ENCODE measurements at regions not wholly inside any gene's neighbourhood (a gene's known extent, or its start where the extent isn't known, plus 50 kb on each side); places are given as distances from the start of the nearest gene placed in this dataset.

DNA sequence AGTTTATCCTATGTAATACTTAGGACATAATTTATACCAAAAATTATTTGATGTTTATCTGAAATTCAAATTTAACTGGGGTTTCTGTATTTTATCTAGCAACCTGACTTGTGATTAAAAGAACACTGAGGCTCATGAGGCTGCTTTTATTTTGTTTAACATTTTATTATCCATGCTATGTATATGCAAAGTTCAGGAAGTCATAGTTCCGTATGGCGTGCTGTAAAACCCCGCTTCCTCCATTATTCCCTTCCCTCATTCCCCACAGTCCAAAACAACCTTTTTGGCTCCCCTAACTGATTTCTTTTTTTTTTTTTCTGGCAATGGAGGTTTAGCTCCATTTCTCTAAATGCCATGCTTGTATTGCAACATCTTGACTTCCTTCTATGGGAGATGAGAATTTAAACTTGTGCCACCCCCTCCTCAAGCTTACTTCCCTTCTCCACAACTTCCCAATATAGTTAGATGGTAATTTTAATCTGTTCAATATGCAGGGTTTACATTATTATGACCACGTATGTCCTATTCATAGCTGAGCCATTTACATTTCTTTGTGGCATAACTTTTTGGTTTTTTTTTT lies 138.0 kb upstream of the DNAH14 start:
- TF ChIP-seq, protein P1, sequence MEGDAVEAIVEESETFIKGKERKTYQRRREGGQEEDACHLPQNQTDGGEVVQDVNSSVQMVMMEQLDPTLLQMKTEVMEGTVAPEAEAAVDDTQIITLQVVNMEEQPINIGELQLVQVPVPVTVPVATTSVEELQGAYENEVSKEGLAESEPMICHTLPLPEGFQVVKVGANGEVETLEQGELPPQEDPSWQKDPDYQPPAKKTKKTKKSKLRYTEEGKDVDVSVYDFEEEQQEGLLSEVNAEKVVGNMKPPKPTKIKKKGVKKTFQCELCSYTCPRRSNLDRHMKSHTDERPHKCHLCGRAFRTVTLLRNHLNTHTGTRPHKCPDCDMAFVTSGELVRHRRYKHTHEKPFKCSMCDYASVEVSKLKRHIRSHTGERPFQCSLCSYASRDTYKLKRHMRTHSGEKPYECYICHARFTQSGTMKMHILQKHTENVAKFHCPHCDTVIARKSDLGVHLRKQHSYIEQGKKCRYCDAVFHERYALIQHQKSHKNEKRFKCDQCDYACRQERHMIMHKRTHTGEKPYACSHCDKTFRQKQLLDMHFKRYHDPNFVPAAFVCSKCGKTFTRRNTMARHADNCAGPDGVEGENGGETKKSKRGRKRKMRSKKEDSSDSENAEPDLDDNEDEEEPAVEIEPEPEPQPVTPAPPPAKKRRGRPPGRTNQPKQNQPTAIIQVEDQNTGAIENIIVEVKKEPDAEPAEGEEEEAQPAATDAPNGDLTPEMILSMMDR (IDR thresholded peaks at IDR 0.05; ENCODE audit: insufficient read depth, missing control alignments), result no peak
- FAIRE-seq, result no peak
- no peak for DNase-seq (ENCODE audit: insufficient read length, low spot score)

- no peak for DNase-seq (ENCODE audit: insufficient read length, low spot score)
- no peak for FAIRE-seq
- TF ChIP-seq, protein P1 (IDR thresholded peaks at IDR 0.05; ENCODE audit: insufficient read depth, missing control alignments), result no peak
Observed at GRCh38 chr1:224795591-224795990, 133.9 kb upstream of the DNAH14 start.

DNA sequence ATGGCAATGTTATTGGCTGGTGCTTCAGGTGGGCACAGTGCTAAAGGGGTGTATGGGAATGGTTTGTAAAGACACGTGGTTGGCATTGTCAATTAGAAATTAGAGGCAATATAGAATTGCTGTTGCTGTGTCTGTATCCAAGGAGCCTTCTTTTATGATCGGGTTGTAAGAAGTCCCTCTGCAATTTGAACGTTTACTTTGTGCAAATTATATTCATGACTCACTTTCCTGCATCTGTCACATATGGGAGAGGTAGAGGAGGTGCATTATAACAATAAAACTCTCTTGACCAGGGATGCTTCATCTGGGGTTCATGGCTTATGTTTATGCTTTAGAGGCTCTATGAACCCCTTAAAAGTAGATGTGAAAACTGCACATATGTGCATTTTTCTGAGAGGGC lies 130.4 kb upstream of the DNAH14 start:
- TF ChIP-seq, protein P1 (IDR thresholded peaks at IDR 0.05; ENCODE audit: insufficient read depth, missing control alignments), result no peak
- FAIRE-seq, result no peak
- DNase-seq (ENCODE audit: insufficient read length, low spot score), result no peak

GRCh38 chr1:224800486-224801119 lies 128.9 kb upstream of the DNAH14 start:
- FAIRE-seq (no peak), DNase-seq (ENCODE audit: insufficient read length, low spot score) (no peak)
- TF ChIP-seq, protein P1 (IDR thresholded peaks at IDR 0.05; ENCODE audit: insufficient read depth, missing control alignments), result no peak

- no peak for DNase-seq (ENCODE audit: insufficient read length, low spot score)
- TF ChIP-seq, protein P1 (IDR thresholded peaks at IDR 0.05; ENCODE audit: insufficient read depth, missing control alignments), result no peak
- no peak for FAIRE-seq
Observed at GRCh38 chr1:224801844-224802490, 127.5 kb upstream of the DNAH14 start.

- TF ChIP-seq, protein P1 (IDR thresholded peaks at IDR 0.05; ENCODE audit: insufficient read depth, missing control alignments), result no peak
- no peak for DNase-seq (ENCODE audit: insufficient read length, low spot score)
- no peak for FAIRE-seq
Observed at GRCh38 chr1:224802617-224803016, 126.9 kb upstream of the DNAH14 start.

GRCh38 chr1:224804220-224804619 lies 125.3 kb upstream of the DNAH14 start:
- FAIRE-seq (no peak), DNase-seq (ENCODE audit: insufficient read length, low spot score) (no peak)
- TF ChIP-seq, protein P1 (IDR thresholded peaks at IDR 0.05; ENCODE audit: insufficient read depth, missing control alignments), result no peak

Data from D721Med (cell line).